Dedifferentiated amniotic fluid mesenchymal stem cell (primary cell): ENCODE measurements at regions not wholly inside any gene's neighbourhood (a gene's known extent, or its start where the extent isn't known, plus 50 kb on each side); places are given as distances from the start of the nearest gene placed in this dataset.

Source experiments
- DNase-seq: peaks from one replicate; pipeline ENCODE4 v3.0.0-alpha.2; 2016; ENCODE audit errors: extremely low spot score

DNA sequence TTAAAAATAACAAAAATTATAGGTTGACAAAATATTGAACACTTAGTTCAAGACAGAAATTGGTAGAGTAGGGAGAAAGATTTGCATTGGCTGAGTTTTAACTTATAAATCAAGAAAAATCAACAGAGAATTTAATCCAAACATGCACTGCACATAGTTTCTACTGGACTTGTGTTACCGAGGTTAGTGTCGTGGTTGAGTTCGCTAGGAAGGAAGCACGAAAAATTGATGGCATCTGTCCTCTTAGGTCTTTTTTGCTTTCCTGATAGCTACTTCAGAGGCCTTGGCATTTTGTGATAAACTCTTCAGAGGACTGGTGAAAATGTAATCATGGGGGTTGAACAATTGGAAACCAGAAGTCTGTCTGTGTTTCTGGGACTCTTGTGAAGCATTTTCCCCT, 392.9 kb downstream of the NUAK1 start:
- no peak for DNase-seq

DNA sequence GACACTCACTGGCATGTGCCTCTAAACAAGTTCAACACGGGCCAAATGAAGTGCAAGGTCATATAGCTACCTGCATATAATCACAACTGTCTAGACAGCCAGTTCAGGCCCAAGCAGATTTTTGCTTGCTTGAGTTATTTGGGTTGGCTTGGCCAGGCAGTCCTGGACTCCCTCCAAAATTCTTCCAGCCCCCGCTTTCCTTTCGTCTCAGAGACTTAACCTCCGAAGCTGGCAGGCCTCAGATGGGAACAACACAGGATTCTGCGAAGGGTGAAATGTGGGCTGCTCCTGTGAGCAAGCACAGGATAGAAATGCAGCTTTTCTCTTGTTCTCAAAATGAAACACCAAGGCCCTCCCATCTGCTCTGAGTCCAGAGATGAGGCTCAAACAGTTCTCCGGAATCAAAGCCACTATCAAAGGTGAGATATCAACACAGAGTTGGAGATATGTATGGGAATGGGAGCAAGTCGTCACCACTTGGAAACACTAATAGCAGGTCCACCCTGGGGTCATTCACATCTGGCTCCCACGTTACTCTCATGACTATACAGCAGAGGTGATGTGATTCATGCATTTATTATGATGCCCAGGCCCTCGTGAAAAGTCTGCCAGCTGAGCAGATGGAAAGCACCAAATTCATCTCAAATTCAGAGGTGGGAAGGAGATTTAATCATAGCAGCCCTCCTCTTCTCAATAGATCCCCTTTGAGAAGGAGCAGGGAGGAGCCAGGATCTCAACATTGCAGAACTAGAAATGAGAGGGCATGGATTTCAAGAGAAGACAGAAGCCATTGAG, 389.8 kb downstream of the NUAK1 start:
- peak; percentile 18 for DNase-seq

DNA sequence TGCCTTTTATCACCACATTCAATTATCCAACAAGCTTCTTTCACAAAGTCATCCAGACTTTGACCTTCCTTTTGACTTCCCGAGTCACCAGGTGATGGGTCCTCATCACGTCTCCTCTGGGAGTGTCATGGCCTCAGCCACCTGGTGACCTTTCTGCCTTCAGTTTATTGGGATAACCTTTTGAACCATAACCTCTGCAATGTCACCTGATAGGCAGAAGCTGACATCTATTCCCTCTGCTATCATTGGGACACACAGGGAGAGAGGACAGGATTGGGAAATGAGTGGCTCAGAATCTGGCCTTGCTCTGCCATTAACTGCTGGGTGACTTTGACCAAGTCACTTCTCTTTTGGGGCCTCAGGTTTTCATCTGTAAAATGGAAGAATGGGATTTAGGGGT, 388.7 kb downstream of the NUAK1 start:
- no peak for DNase-seq

DNA sequence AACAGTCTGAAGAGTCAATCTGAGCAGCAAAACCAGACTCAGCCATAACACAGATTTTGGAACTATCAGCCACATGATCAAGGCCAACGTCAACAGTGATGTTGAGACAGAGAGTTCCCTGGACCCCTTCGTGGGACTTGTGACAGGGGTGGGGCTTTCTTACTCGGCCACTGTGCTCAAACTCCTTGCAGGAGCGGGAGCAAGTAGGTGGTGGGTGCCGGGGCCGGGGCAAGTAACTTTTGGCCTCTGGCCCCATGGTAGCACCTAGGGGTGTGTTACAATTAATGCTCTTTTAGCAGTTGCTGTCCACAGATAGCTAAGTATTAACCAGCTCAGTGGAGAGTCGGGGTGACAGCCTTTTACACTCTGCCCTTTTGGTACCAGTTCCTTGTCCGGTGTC, 384.4 kb downstream of the NUAK1 start:
- no peak for DNase-seq

DNA sequence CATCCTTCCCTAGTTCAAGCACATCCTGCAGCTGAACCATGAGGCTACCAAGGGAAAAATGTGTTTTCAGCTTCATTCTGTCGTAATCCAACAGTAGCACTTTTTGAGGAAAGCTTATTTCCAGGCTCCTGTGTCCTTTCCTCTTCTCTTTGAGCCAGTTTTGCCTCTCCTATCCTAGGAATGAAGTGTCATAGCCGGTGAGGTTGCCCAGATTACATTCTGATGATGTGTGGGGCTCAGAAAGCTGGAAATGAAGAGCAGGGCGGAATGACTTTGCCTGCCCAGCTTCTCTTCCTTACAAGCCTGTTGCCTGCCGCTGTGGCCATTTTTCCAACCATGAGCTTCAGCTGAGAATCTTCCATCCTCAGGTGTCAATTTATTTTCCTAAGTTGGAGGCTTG, 381.8 kb downstream of the NUAK1 start:
- DNase-seq: no peak

DNA sequence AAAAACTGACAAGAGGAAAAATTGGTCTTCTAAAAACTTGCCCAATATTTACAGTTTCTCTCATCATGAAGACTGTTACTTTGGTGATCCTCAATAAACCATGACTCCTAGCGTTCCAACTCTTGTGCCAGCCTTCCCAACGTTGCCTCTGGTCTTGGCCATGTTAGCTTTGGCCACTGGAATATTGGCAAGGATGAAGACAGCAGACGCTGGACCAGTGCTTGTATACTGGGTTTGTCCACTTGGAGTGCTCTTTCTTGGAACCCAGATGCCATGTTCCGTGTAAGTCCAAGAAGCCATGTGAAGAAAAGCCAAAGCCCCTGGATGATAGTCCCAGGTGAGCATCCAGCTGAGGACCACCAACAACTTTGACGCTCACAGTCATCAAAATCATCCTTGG, 379.6 kb downstream of the NUAK1 start:
- no peak for DNase-seq

DNA sequence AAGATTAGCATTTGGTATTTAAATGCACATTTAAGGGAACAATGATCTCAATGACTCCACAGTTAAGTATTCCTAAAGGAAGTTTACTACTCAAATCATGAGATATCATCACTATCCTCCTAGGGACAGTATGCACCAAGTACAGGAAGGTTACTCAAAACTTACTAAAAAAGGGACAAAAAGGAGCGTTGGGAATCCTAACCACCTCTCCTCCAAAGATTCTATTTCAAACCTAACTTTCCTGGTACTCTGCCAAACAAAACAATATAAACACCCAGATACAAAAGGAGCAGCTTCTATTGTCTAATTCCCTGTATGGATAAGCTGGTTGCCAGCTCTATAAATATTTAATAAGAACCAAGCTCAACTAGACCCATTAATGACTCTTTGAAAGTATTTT, 377.7 kb downstream of the NUAK1 start:
- no peak for DNase-seq

DNA sequence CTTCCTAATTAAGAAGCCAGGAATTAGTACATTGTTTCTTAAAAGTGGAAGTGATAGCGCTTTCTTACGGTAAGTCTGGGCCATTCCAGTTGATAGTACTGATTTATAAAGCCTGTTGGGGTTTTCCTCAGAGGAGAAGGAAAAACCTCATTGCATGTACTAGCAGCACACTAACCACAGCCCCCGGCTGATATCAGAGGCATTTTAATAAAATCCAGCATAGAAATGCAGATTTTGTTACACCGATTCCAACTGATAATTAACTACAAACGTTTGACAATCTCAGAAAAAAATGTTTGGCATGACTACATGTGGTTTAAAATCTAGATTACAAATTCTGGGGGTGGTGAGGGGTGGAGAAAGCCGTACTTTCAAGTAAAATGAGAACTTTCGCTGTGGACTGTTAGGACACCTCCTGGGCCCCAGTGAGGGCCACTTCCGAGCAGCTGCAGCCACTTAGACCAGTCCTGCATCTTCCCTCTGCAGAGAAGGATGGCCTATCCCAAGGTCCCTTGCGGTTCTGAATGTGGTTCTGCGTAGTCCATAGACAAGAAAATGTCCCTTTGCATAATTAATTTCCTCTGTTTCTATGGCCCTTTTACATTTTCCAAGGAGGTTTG, 374.4 kb downstream of the NUAK1 start:
- no peak for DNase-seq

DNA sequence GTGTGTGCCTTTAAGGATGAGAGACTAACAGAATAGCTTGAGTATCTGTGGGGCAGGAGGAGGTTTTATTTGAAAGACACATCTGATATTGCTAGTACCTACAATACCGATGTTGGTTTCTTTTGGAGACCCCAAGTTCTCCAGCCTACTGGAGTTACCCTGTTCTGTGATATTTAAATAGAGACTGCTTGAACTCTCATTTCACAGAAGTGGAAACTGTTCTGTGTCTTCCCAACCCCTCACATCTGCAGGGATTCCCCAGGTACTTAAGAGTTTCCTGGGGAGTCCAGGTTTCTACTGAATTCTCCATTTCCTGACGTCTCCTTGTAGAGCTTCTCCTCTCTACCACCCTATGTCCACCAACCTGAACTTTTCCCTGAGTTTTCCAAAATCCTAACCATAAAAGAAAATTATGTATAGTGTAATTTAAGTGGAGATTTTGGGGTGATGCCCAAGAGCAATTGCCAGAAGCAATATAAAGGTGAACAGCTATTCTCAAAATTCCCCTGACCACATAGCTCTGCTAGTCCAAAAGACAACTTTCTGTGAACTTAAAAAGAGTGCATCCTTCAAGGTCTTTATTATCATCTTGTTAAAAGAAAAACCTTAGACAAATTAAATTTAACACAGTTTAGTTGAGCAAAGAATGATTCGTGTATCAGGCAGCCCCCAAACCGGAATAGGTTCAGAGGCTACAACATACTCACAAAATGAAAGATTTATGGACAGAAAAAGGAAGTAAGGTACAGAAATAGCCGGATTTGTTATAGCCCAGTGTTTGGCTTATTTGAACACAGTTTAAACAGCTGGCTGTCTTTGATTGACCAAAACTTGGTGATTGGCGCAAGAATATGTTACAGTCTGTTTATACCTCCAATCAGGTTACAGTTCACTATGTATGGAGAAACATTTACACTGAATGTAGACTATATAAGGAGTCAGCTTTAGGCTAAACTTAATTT, 373.4 kb downstream of the NUAK1 start:
- no peak for DNase-seq

DNA sequence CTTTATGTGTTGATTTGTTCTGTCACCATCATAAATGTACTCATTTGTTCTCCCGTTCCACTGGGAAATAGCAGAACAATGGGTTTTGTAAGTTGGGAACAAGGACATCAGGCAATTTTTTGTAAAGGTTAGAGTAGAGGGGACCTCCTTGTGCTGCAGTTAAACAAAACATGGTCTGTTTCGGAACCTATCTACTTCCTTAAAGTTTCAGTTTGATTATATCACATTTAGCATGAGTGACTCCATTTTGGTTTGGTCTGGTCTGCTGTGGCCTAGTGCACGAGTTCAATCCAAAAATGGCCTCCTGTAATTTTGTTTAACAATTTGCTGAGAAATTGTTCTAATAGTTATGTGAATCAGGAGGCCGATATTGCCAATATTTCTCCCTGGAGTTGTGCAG, 372.7 kb downstream of the NUAK1 start:
- DNase-seq: no peak

DNA sequence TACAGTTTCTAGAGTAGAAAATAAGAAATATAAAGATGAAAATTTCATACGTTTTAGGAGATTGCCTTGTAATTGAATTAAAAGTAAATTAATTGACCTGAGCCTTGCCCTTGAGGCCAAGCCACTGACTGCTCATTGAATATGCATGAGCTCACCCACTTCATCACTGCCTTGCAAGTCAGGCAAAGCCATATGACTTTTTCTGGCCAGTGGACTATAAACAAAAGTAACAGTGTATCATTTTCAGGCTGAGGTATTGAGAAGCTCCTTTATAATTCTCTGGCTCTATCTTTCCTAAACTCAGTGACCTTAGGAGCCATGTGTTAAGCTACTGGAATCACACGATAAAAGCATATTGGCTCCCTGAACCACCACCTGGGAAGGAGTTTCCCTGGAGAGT, 369.3 kb downstream of the NUAK1 start:
- DNase-seq: no peak

DNA sequence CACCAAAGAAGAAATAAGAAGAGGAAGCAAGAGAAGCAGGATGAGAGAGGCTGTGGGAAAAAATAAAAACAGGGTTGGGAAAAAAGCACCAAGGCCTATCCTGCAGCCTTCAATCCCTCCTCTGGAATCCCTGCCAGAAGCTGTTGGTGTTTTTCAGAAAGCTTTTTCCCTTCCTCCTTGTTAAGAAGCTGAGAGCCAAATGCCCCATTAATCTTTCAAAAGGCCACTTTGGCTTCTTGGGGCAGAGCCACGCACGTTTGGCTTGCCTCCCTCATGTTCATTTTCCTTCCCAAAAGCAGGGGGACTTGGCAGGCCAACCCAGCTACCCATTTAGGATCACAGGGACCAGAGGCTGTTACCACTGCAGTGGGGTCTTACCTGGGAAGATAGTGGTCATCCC, 365.3 kb downstream of the NUAK1 start:
- DNase-seq: no peak

DNA sequence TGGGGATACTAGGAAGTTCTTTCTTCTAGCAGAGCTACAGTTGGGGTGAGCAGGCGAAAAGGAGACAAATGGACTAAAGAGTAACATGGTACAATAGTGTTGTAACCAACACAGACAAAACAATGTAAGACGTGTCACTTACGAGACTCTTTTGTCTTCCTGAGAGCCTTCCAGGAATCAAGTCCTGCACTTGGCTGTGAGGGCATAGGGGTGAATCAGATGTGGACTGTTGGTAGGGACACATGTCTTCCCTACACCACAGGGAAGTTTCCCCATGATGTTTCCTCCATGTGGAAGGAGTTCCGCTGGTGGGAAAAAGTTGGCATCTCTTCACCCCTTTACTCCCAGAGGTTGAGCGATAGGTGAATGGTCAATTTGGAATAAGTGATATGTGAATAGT, 364.7 kb downstream of the NUAK1 start:
- DNase-seq: no peak

DNA sequence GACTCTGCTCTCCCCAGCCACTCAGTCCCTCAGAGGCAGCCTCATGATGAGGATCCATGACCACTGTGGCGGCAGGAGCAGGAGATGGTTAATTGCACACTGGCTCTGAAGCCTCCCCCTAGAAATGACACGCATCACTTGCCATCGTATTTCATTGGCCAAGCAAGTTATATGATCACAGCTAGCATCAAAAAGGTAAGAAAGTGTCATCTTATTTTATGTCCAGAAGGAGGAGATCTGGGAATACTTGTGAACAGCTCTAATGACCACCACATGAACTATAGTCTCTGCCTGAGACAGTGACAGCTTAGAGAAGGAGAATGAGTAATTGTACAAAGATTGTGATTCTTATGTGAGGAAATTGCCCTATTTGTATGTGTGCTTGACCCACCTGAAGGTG, 363.4 kb downstream of the NUAK1 start:
- peak; percentile 33 for DNase-seq

DNA sequence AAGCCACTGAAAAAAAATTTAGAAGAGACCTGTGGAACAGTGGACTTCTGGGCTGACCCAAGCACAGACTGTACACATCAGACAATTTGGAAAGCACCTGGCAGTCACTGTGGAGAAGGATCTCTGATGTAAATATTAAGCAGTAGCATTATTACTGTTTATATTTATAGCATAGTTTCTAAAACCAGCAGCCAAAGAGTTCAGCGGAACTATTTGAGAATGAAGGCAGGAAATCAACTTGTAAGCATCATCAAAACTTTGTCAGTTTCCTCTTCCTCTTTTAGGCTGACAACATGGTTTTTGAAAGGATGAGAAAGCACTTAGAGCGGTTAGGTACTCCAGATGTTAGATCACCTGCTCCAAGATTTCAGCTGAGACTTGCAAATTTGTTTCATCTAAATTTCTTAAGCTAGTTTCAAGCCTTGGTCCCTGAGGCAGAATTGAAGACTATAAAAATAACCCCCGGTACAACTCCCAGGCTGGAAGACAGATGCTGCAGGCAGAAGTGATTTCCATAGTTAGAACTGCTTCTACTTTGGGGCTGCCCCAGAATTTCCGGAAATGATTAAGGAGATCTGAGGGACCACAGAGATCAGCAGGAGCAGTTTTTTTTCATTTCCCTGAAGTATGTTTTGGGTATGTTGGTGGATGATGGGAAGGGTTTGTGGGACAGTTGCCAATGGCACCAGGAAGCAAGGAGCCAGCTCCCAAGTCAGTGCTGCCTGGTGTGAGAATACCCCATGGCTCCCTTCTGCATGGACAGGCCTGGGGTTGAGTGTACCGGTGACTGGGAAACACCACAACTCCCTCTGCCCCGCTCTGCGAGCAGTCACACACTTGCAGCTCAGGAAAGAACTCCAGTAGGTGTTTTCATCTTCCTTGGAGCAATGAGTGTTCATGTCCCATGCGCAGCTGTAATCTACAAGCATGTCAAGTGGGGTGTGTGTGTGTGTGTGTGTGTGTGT, 354.5 kb downstream of the NUAK1 start:
- no peak for DNase-seq

DNA sequence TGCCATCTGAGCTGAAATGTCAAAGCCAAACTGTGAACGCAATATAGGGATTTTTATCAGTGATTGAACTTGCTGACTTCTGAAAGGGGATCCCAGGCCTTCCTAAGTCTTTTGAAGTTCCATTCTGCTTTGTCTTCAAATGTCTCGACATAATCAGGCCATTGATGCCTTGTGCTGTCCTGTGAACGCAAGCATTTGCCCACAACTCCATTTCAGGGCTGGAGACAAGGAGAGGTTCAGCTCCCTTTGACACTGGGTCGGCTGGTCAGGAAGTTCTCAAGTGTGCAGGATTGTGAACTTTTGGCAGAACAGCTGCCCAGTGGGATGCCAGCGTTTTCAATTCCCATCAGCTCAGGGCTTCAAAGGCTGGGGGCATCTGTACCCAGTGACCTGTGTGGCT, 345.3 kb downstream of the NUAK1 start:
- DNase-seq: no peak

DNA sequence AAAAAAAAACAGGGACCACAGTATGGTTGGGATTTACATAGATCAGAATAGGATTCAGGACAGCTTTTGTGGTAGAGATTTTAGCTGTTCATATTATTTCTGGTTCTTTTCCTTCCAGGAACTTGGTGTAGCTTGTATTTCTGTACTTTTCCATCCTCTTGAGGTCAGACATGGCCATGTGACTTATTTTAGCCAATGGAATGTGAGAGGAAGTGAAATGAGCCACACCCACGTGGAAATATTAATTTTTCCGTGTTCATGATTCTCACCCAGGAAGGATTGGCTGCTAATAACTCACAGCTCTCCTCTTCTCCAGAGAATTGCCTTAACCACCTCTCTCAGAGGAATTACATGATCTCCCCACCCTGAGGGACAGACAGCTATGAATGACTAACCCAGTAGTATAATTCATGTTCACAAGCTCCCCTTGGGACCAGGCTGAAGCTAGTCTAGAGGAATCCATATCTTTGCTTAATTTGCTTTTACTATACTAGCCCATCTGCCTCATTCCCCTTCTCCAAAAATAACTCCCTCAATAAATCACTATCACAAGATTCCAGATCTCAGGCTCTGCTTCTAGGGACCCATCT, 340.4 kb downstream of the NUAK1 start:
- DNase-seq: no peak

DNA sequence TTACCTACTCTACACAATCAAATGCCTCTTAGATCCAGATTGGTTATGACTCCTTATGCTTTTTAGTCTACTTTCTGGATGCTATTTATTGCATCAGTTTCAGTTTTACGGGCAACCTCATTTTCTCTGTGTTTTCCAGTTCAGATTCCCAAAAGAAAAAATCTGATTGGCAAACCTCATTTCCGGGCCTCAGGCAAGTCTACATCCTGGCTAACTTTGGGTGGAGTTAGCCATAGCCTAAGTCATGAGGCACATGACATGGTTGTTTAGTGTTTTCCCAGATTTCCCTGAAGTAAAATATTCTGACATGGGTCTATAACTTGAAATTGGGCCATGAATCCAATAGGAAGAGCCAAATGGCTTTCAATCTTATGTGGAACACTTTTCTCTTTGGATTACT, 339.7 kb downstream of the NUAK1 start:
- no peak for DNase-seq

DNA sequence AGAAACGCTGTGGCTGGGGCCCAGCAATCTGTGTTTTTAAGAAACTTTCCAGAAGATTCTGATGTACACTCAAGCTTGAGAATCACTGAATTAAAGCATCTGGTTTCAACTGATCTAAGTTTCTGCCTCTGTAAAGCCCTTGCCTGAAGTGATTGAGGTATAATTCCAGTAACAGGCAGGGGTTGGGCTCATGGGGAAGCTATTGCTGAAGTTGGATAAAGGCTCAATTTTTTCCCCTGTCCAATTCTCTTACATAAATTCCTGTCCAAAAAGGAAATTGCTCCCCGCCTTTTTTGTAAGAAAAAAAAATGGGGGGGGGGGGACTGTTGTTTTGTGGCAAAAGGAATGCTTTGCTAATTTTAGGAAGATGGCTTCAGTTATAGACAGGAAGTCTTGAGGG, 337.4 kb downstream of the NUAK1 start:
- DNase-seq: no peak

DNA sequence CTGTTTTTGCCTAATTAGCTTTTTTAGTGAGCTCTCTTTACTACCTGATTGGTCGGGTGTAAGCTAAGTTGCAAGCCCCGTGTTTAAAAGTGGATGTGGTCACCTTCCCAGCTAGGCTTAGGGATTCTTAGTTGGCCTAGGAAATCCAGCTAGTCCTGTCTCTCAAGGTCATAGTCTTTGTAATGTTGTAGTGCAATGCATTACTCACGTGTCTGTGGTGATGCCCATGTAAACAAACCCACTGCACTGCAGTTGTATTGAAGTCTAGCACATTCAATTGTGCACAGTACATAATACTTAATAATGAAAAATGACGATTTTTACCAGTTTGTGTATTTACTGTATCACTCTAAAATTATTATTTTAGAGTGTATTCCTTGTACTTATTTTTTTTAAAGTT, 335.5 kb downstream of the NUAK1 start:
- no peak for DNase-seq
